HG02798 (cell line): ENCODE measurements at regions not wholly inside any gene's neighbourhood (a gene's known extent, or its start where the extent isn't known, plus 50 kb on each side); places are given as distances from the start of the nearest gene placed in this dataset.

ENCODE experiments used
- ATAC-seq: cut with Tn5 transposase; IDR thresholded peaks from one replicate; pipeline ENCODE4 v1.9.1; 2021; ENCODE audit warnings: mild to moderate bottlenecking; ENCODE audit not compliant: unreplicated experiment, poor library complexity

GRCh38 chr14:82094829-82095345 is 561.2 kb upstream of the SEL1L start:
- no peak for ATAC-seq

GRCh38 chr14:82104013-82104412 is 570.4 kb upstream of the SEL1L start:
- no peak for ATAC-seq

- no peak for ATAC-seq
These were observed 578.7 kb upstream of the SEL1L start for GRCh38 chr14:82112210-82112839.

- no peak for ATAC-seq
These were observed 579.4 kb upstream of the SEL1L start for GRCh38 chr14:82113007-82113406.

GRCh38 chr14:82113710-82114109 is 580.1 kb upstream of the SEL1L start:
- no peak for ATAC-seq

- ATAC-seq = no peak
These were observed 583.1 kb upstream of the SEL1L start for GRCh38 chr14:82116721-82117120.

- no peak for ATAC-seq
These were observed 589.0 kb upstream of the SEL1L start for GRCh38 chr14:82122655-82123054.

- ATAC-seq = no peak
These were observed 590.9 kb upstream of the SEL1L start for GRCh38 chr14:82124511-82124910.

- ATAC-seq = no peak
These were observed 592.4 kb upstream of the SEL1L start for GRCh38 chr14:82126006-82126405.

GRCh38 chr14:82134411-82134810 is 600.8 kb upstream of the SEL1L start:
- no peak for ATAC-seq

GRCh38 chr14:82138431-82138830 is 604.8 kb upstream of the SEL1L start:
- ATAC-seq = no peak

- ATAC-seq = no peak
These were observed 613.2 kb upstream of the SEL1L start for GRCh38 chr14:82146846-82147245.

GRCh38 chr14:82153689-82154088 is 620.0 kb upstream of the SEL1L start:
- ATAC-seq = no peak

GRCh38 chr14:82159624-82160023 is 626.0 kb upstream of the SEL1L start:
- ATAC-seq = no peak

GRCh38 chr14:82180139-82180538 is 646.5 kb upstream of the SEL1L start:
- ATAC-seq = no peak

- no peak for ATAC-seq
These were observed 649.0 kb upstream of the SEL1L start for GRCh38 chr14:82182646-82183045.

- no peak for ATAC-seq
These were observed 657.1 kb upstream of the SEL1L start for GRCh38 chr14:82190742-82191141.

GRCh38 chr14:82192387-82192786 is 658.7 kb upstream of the SEL1L start:
- ATAC-seq = no peak

- no peak for ATAC-seq
These were observed 689.6 kb upstream of the SEL1L start for GRCh38 chr14:82223276-82223675.

GRCh38 chr14:82224610-82225009 is 691.0 kb upstream of the SEL1L start:
- ATAC-seq = no peak

- no peak for ATAC-seq
These were observed 697.1 kb upstream of the SEL1L start for GRCh38 chr14:82230748-82231147.

- no peak for ATAC-seq
These were observed 705.0 kb upstream of the SEL1L start for GRCh38 chr14:82238649-82239048.

GRCh38 chr14:82239223-82239622 is 705.6 kb upstream of the SEL1L start:
- no peak for ATAC-seq
